AML-193 (cell line): ENCODE measurements at regions not wholly inside any gene's neighbourhood (a gene's known extent, or its start where the extent isn't known, plus 50 kb on each side); places are given as distances from the start of the nearest gene placed in this dataset.

ENCODE experiments used
- DNase-seq, 2 experiments: peaks; one replicate each; lab custom pipeline; 2025; lab: John Stamatoyannopoulos, UW

GRCh38 chr1:29667951-29668350 is 431.6 kb downstream of the PTPRU start:
- no peak for DNase-seq

GRCh38 chr1:29664711-29665110 is 428.4 kb downstream of the PTPRU start:
- no peak for DNase-seq

- no peak for DNase-seq
These were observed 422.4 kb downstream of the PTPRU start for GRCh38 chr1:29658688-29659087.

GRCh38 chr1:29657816-29658215 is 421.5 kb downstream of the PTPRU start:
- DNase-seq: no peak

- DNase-seq: no peak
These were observed 419.9 kb downstream of the PTPRU start for GRCh38 chr1:29655945-29656850.

GRCh38 chr1:29655145-29655544 is 418.8 kb downstream of the PTPRU start:
- DNase-seq: no peak

GRCh38 chr1:29653886-29654450 is 417.6 kb downstream of the PTPRU start:
- DNase-seq: no peak

- no peak for DNase-seq
These were observed 416.9 kb downstream of the PTPRU start for GRCh38 chr1:29653034-29653810.

- no peak for DNase-seq
These were observed 415.7 kb downstream of the PTPRU start for GRCh38 chr1:29651684-29652665.

GRCh38 chr1:29651246-29651645 is 414.9 kb downstream of the PTPRU start:
- DNase-seq: no peak

GRCh38 chr1:29650476-29650875 is 414.2 kb downstream of the PTPRU start:
- DNase-seq: no peak

GRCh38 chr1:29650041-29650400 is 413.7 kb downstream of the PTPRU start:
- no peak for DNase-seq

- no peak for DNase-seq
These were observed 413.1 kb downstream of the PTPRU start for GRCh38 chr1:29649189-29650040.

- DNase-seq: no peak
These were observed 412.5 kb downstream of the PTPRU start for GRCh38 chr1:29648798-29649188.

GRCh38 chr1:29648026-29648425 is 411.7 kb downstream of the PTPRU start:
- DNase-seq: no peak

GRCh38 chr1:29647581-29647980 is 411.3 kb downstream of the PTPRU start:
- no peak for DNase-seq

GRCh38 chr1:29646161-29646775 is 409.9 kb downstream of the PTPRU start:
- no peak for DNase-seq

- no peak for DNase-seq
These were observed 409.3 kb downstream of the PTPRU start for GRCh38 chr1:29645586-29645985.

- DNase-seq: no peak
These were observed 408.5 kb downstream of the PTPRU start for GRCh38 chr1:29644812-29645211.

GRCh38 chr1:29643838-29644440 is 407.6 kb downstream of the PTPRU start:
- DNase-seq: no peak
